ENCODE measurements at regions not wholly inside any gene's neighbourhood (a gene's known extent, or its start where the extent isn't known, plus 50 kb on each side); places are given as distances from the start of the nearest gene placed in this dataset.
"Not testable (repeated sequence)": the region's sequence is repeated elsewhere in the genome, so short reads cannot be mapped to it uniquely, and the experiment has no call there.

DNA sequence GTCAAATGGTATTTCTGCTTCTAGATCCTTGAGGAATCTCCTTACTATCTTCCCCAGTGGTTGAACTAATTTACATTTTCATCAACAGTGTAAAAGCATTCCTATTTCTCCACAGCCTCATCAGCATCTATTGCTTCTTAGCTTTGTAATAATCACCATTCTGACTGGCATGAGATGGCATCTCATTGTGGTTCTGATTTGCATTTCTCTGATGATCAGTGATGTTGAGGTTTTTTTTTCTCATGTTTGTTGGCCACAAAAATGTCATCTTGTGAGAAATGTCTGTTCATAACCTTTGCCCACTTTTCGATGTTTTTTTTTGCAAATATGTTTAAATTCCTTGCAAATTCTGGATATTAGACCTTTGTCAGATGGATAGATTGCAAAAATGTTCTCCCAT is 797.3 kb downstream of the KCNA4 start:
- not testable (repeated sequence) for H3K9me3 ChIP-seq (ENCODE audit: control insufficient read depth in 5 of 5, low read length in 5 of 5); H3K9ac ChIP-seq (ENCODE audit: low read length in 5 of 5); H3K4me3 ChIP-seq (ENCODE audit: low read depth in 1 of 5, low read length in 5 of 5); H3K27ac ChIP-seq (ENCODE audit: low read depth, low read length); H3K27me3 ChIP-seq (ENCODE audit: control insufficient read depth in 5 of 5, insufficient read depth in 4 of 5, low read length in 5 of 5); H3K36me3 ChIP-seq (ENCODE audit: control insufficient read depth in 5 of 5, insufficient read depth in 5 of 5, low read length in 5 of 5); H3K4me1 ChIP-seq (ENCODE audit: control insufficient read depth in 5 of 5, insufficient read depth in 5 of 5, low read length in 5 of 5)

DNA sequence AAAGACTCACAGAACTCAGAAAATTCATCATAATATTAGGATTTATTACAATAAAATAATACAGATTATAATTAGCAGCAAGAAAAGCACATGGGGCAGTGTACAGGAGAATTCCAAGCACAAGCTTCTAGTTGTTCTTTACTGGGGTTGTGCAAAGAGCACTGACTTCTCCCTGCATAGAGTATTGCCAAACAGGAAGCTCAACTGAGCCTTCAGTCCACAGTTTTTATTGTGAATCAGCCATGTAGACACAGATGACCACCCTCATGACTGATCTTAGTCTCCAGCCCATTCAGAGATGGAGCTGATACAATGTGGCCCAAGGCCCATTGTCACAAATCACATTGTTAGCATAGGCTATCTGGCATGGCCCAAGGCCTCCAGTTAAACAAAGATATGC is 798.9 kb downstream of the KCNA4 start:
- Histone ChIP-seq H3K9me3 (ENCODE audit: control insufficient read depth in 5 of 5, low read length in 5 of 5) (peaks cover 0 to 8% (median 4%) of the 10 kb centered on the region in 5 donors), H3K27ac (ENCODE audit: low read depth, low read length) (no peak overlapping the region), H3K36me3 (ENCODE audit: control insufficient read depth in 5 of 5, insufficient read depth in 5 of 5, low read length in 5 of 5) (no peaks in the 10 kb centered on the region), H3K27me3 (ENCODE audit: control insufficient read depth in 5 of 5, insufficient read depth in 4 of 5, low read length in 5 of 5) (no peaks in the 10 kb centered on the region), H3K9ac (ENCODE audit: low read length in 5 of 5) (no peak overlapping the region), H3K4me1 (ENCODE audit: control insufficient read depth in 5 of 5, insufficient read depth in 5 of 5, low read length in 5 of 5) (no peaks in the 10 kb centered on the region), H3K4me3 (ENCODE audit: low read depth in 1 of 5, low read length in 5 of 5) (no peak overlapping the region)

DNA sequence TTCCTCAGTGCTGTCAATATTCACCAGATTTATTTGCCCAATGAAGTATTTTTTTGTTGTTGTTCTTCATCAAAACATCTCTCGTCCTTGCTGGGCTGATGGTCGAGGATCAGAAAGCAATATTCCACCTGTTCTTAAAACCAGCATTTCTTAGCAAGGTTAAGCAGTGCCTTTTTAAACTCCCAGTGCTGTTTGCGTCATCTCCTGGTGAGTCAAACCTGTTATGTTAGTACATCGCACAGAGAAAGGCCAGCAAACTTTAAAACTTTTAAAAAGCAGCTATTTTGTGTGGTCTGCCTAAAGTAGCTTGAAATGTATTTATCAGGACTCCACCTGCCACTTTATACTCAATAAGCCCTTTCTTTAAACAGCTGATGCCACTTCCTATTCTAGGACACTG is 802.0 kb downstream of the KCNA4 start:
- no peaks in the 10 kb centered on the region for H3K27me3 ChIP-seq (ENCODE audit: control insufficient read depth in 5 of 5, insufficient read depth in 4 of 5, low read length in 5 of 5)
- H3K36me3 ChIP-seq (ENCODE audit: control insufficient read depth in 5 of 5, insufficient read depth in 5 of 5, low read length in 5 of 5) = no peaks in the 10 kb centered on the region
- H3K4me3 ChIP-seq (ENCODE audit: low read depth in 1 of 5, low read length in 5 of 5) = no peak overlapping the region
- H3K9me3 ChIP-seq (ENCODE audit: control insufficient read depth in 5 of 5, low read length in 5 of 5) = peaks cover 0 to 5% (median 1%) of the 10 kb centered on the region in 5 donors
- no peak overlapping the region for H3K9ac ChIP-seq (ENCODE audit: low read length in 5 of 5)
- H3K27ac ChIP-seq (ENCODE audit: low read depth, low read length) = no peak overlapping the region
- H3K4me1 ChIP-seq (ENCODE audit: control insufficient read depth in 5 of 5, insufficient read depth in 5 of 5, low read length in 5 of 5) = no peaks in the 10 kb centered on the region

DNA sequence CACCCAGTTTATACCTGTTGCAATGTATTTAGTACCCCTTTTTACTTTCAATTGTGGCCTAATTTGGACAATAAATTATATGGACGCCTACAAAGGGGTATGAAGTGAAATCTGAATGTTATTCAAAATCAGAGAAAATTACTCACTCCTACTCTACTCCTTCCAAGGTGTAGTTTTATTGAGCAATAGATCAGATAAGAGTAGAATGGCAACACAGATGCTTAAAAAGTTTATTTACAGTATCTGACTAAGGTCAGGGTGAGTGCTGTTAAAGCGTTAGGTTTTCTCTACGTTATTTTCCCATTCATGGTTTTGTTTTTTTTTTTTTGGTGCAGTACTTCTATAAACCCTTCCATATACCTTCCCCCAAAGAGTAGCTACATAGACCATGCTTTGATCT is 805.6 kb downstream of the KCNA4 start:
- no peak overlapping the region for H3K9ac ChIP-seq (ENCODE audit: low read length in 5 of 5)
- H3K4me3 ChIP-seq (ENCODE audit: low read depth in 1 of 5, low read length in 5 of 5) = no peak overlapping the region
- H3K9me3 ChIP-seq (ENCODE audit: control insufficient read depth in 5 of 5, low read length in 5 of 5) = no peaks in the 10 kb centered on the region
- no peaks in the 10 kb centered on the region for H3K27me3 ChIP-seq (ENCODE audit: control insufficient read depth in 5 of 5, insufficient read depth in 4 of 5, low read length in 5 of 5)
- H3K4me1 ChIP-seq (ENCODE audit: control insufficient read depth in 5 of 5, insufficient read depth in 5 of 5, low read length in 5 of 5) = no peaks in the 10 kb centered on the region
- H3K27ac ChIP-seq (ENCODE audit: low read depth, low read length) = no peak overlapping the region
- H3K36me3 ChIP-seq (ENCODE audit: control insufficient read depth in 5 of 5, insufficient read depth in 5 of 5, low read length in 5 of 5) = no peaks in the 10 kb centered on the region

DNA sequence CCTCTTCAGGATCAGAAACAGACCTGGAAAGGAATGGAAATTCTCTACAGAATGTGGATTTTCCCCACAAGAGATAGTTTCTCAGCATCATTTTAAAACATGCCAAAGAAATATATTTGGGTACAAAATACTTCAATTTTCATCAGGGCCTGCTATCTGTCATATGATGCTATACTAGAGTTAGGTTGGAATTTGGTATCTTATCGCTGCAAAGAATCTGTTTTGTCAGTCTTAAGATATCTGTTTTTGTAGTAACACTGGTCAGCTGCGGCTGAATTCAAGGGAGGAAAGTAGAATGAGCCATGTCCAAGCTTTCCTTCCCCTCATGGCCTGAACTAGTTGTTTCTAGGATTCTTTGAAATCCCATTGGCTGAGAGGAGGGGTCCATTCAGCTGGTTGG is 806.4 kb downstream of the KCNA4 start:
- Histone ChIP-seq H3K4me3 (ENCODE audit: low read depth in 1 of 5, low read length in 5 of 5) (no peak overlapping the region), H3K4me1 (ENCODE audit: control insufficient read depth in 5 of 5, insufficient read depth in 5 of 5, low read length in 5 of 5) (no peaks in the 10 kb centered on the region), H3K27me3 (ENCODE audit: control insufficient read depth in 5 of 5, insufficient read depth in 4 of 5, low read length in 5 of 5) (no peaks in the 10 kb centered on the region), H3K27ac (ENCODE audit: low read depth, low read length) (no peak overlapping the region), H3K9me3 (ENCODE audit: control insufficient read depth in 5 of 5, low read length in 5 of 5) (no peaks in the 10 kb centered on the region), H3K36me3 (ENCODE audit: control insufficient read depth in 5 of 5, insufficient read depth in 5 of 5, low read length in 5 of 5) (no peaks in the 10 kb centered on the region), H3K9ac (ENCODE audit: low read length in 5 of 5) (no peak overlapping the region)

DNA sequence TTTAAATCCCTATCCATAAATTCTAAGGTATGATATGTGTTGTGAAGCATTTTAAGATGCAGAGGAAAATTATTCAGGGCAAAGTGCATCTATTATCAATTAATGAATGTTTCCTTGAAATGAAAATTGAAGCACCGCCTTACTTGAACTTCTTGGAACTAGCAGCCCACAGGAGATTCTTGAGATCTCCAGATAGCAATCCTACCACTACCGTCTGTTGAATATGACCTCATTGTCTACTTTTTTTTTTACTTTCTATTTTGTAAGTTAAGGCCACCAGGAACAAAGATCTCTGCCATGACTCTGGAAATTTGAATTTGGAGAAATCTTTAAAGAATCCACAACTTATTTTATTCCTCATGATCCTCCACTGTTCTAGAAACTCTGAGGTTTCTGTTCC is 808.7 kb downstream of the KCNA4 start:
- Histone ChIP-seq H3K4me3 (ENCODE audit: low read depth in 1 of 5, low read length in 5 of 5) (no peak overlapping the region), H3K9ac (ENCODE audit: low read length in 5 of 5) (no peak overlapping the region), H3K4me1 (ENCODE audit: control insufficient read depth in 5 of 5, insufficient read depth in 5 of 5, low read length in 5 of 5) (no peaks in the 10 kb centered on the region), H3K27ac (ENCODE audit: low read depth, low read length) (no peak overlapping the region), H3K9me3 (ENCODE audit: control insufficient read depth in 5 of 5, low read length in 5 of 5) (no peaks in the 10 kb centered on the region), H3K27me3 (ENCODE audit: control insufficient read depth in 5 of 5, insufficient read depth in 4 of 5, low read length in 5 of 5) (no peaks in the 10 kb centered on the region), H3K36me3 (ENCODE audit: control insufficient read depth in 5 of 5, insufficient read depth in 5 of 5, low read length in 5 of 5) (no peaks in the 10 kb centered on the region)

DNA sequence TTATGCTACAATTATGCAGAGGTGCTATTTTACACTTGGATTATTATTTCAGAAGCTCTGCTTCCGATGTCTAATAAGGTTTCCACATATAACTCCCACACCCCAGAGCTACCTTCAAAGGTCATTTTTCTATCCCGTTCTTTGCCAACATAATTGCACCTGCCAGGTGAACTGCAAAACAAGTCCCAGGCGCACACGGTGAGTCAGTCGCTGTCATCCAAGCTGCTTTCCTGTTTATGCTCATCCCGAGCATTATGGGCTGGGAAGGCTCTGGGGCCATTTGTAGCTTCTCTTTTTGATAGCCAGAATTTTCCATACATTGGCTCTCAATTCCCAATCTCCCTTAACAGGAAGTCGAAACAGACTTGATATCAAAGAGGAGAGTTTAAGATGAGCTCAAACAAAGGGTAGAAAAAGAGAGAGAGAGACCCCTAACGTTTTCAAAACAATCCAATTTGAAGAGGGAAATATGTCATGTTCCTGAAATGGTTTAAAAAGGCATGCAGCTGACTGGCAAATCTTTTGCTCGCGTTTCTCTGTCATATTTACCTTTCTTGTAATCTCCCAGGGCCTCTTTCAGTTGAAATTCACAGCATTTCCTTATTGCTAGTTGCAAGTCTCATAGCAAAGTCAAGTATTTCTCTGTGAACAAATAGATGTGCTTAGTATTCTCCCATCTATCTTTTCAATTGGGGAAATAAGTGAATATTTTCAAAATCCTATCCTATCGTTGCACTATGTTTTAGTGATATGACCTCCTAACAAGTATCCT is 815.9 kb downstream of the KCNA4 start:
- Histone ChIP-seq H3K4me3 (ENCODE audit: low read depth in 1 of 5, low read length in 5 of 5) (no peak overlapping the region), H3K4me1 (ENCODE audit: control insufficient read depth in 5 of 5, insufficient read depth in 5 of 5, low read length in 5 of 5) (no peaks in the 10 kb centered on the region), H3K9ac (ENCODE audit: low read length in 5 of 5) (no peak overlapping the region), H3K36me3 (ENCODE audit: control insufficient read depth in 5 of 5, insufficient read depth in 5 of 5, low read length in 5 of 5) (no peaks in the 10 kb centered on the region), H3K27me3 (ENCODE audit: control insufficient read depth in 5 of 5, insufficient read depth in 4 of 5, low read length in 5 of 5) (no peaks in the 10 kb centered on the region), H3K27ac (ENCODE audit: low read depth, low read length) (no peak overlapping the region), H3K9me3 (ENCODE audit: control insufficient read depth in 5 of 5, low read length in 5 of 5) (no peaks in the 10 kb centered on the region)

DNA sequence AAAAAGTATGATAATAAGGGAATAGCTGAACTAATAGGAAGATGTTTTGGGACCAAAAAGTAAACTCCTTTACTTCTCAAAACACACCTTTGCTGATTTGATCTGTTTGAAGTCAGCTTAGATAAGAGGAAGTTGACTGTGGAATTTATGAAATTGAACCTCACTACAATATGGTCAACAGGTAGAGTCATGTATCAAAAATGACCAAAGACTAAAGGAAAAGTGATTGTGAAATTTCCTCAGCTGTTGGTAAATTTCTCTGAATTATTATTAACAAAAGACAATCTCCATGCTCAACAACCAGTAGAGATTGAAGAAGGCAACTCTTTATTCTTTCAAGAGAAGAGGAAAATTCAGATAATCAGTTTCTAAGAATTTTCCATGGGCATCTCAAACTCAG is 826.5 kb downstream of the KCNA4 start:
- no peaks in the 10 kb centered on the region for H3K27me3 ChIP-seq (ENCODE audit: control insufficient read depth in 5 of 5, insufficient read depth in 4 of 5, low read length in 5 of 5)
- no peak overlapping the region for H3K4me3 ChIP-seq (ENCODE audit: low read depth in 1 of 5, low read length in 5 of 5)
- H3K36me3 ChIP-seq (ENCODE audit: control insufficient read depth in 5 of 5, insufficient read depth in 5 of 5, low read length in 5 of 5) = no peaks in the 10 kb centered on the region
- peaks cover 0 to 7% (median 2%) of the 10 kb centered on the region in 5 donors for H3K4me1 ChIP-seq (ENCODE audit: control insufficient read depth in 5 of 5, insufficient read depth in 5 of 5, low read length in 5 of 5)
- no peak overlapping the region for H3K9ac ChIP-seq (ENCODE audit: low read length in 5 of 5)
- no peaks in the 10 kb centered on the region for H3K9me3 ChIP-seq (ENCODE audit: control insufficient read depth in 5 of 5, low read length in 5 of 5)
- no peak overlapping the region for H3K27ac ChIP-seq (ENCODE audit: low read depth, low read length)

DNA sequence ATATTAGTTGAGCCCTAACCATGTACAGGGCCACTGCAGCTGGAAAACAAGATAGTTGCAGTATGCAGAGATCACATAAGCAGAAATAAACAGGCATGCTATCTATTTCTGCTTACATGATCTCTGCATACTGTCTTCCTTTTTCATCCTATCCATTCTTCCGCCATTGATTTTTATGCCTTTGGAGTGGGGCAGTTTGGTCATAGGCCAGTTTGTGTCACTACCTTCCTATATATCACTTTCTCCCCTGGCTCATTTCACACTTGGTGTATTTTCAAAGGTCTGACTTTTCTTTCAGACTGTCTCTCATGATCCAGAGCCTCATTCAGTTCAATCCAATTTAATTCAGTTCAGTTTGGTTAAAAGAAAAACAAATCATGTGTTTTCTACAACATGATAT is 829.6 kb downstream of the KCNA4 start:
- H3K9ac ChIP-seq (ENCODE audit: low read length in 5 of 5) = no peak overlapping the region
- H3K4me3 ChIP-seq (ENCODE audit: low read depth in 1 of 5, low read length in 5 of 5) = no peak overlapping the region
- no peaks in the 10 kb centered on the region for H3K27me3 ChIP-seq (ENCODE audit: control insufficient read depth in 5 of 5, insufficient read depth in 4 of 5, low read length in 5 of 5)
- H3K9me3 ChIP-seq (ENCODE audit: control insufficient read depth in 5 of 5, low read length in 5 of 5) = no peaks in the 10 kb centered on the region
- H3K36me3 ChIP-seq (ENCODE audit: control insufficient read depth in 5 of 5, insufficient read depth in 5 of 5, low read length in 5 of 5) = no peaks in the 10 kb centered on the region
- peaks cover 0 to 13% (median 10%) of the 10 kb centered on the region in 5 donors for H3K4me1 ChIP-seq (ENCODE audit: control insufficient read depth in 5 of 5, insufficient read depth in 5 of 5, low read length in 5 of 5)
- H3K27ac ChIP-seq (ENCODE audit: low read depth, low read length) = no peak overlapping the region

DNA sequence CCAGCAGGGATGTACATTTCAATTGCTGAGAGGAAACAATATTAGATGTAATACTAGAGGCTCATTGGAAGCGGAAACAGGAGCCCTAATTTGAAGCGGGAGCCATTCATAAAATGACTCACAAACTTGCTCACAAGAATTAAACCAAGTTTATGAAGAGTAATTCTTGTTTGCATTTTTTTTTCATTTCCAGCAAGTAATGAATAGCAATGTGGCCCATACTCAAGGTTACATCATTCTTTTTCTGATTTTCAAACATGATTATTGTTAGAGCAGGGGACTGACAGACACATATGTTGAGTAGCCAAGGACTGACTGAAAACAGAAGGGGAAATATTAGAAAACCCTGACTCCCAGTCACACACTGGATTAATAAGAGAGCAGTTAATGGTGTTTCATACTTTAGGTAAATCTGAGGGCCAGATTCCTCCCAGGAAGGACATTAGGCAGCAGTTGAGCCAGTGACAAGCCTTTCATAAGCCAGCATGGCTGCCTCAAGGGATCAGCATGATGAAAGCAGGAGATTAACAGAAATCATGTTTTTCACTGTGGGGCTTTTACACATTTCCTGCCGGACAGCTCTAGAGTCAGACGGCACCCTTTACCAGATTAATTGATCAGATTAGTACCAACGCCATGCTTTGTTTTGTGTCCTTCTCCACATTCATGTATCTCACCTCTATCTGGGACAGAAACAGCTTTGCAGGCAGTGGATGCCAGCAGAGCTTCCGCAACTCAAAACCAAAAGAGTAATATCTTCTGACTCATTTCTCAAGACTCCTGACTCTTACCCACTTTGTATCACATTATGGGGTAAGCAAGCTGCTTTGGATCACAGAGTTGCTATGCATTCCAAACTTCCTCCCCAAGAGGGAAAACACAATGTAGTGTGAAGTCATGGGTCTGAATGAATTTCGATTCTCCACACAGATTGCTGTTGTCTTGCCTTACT is 831.6 kb downstream of the KCNA4 start:
- Histone ChIP-seq H3K4me3 (ENCODE audit: low read depth in 1 of 5, low read length in 5 of 5) (peak overlapping the region in 3 of 5 donors; percentile 14 to 54 (median 30)), H3K4me1 (ENCODE audit: control insufficient read depth in 5 of 5, insufficient read depth in 5 of 5, low read length in 5 of 5) (peaks cover 0 to 13% (median 10%) of the 10 kb centered on the region in 5 donors), H3K9ac (ENCODE audit: low read length in 5 of 5) (peak overlapping the region in 2 of 5 donors; percentile 31 to 53), H3K27me3 (ENCODE audit: control insufficient read depth in 5 of 5, insufficient read depth in 4 of 5, low read length in 5 of 5) (no peaks in the 10 kb centered on the region), H3K27ac (ENCODE audit: low read depth, low read length) (peak overlapping the region; percentile 81), H3K9me3 (ENCODE audit: control insufficient read depth in 5 of 5, low read length in 5 of 5) (no peaks in the 10 kb centered on the region), H3K36me3 (ENCODE audit: control insufficient read depth in 5 of 5, insufficient read depth in 5 of 5, low read length in 5 of 5) (no peaks in the 10 kb centered on the region)

All from subcutaneous abdominal adipose tissue (tissue), 5 donors.